GM10266 (cell line): ENCODE measurements at regions not wholly inside any gene's neighbourhood (a gene's known extent, or its start where the extent isn't known, plus 50 kb on each side); places are given as distances from the start of the nearest gene placed in this dataset.
"Not testable (repeated sequence)": the region's sequence is repeated elsewhere in the genome, so short reads cannot be mapped to it uniquely, and the experiment has no call there.

Experiments used
- DNase-seq: peaks from one replicate; pipeline ENCODE4 v3.0.0; 2012; ENCODE audit errors: extremely low spot score
- TF ChIP-seq, protein P1 (sequence below): IDR thresholded peaks from 2 replicates; pipeline ENCODE4 v1.5.1; 2012; ENCODE audit warnings: mild to moderate bottlenecking, low read depth; ENCODE audit not compliant: control insufficient read depth, insufficient read depth; ENCODE audit errors: missing control alignments

DNA sequence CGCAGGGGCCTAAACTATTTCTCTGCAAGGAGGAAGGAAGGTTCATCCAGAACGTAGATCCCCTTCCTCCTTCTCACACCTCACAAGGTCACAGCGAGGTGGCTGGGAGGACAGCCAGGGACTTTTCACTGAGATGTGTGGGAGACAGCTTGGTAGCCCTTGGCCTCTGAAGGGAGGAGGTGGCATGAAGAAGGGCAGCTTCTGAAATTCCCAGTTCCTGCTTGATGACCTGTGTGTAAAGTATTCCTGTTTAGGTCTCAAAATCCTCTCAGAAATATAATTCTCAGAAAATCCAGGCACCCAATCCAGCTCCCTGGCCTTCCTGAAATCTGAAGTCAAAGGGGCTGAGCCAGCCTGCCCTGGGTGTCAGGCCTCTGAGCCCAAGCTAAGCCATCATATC lies 84.9 kb upstream of the ALDH3B2 start:
- DNase-seq: not testable (repeated sequence)

DNA sequence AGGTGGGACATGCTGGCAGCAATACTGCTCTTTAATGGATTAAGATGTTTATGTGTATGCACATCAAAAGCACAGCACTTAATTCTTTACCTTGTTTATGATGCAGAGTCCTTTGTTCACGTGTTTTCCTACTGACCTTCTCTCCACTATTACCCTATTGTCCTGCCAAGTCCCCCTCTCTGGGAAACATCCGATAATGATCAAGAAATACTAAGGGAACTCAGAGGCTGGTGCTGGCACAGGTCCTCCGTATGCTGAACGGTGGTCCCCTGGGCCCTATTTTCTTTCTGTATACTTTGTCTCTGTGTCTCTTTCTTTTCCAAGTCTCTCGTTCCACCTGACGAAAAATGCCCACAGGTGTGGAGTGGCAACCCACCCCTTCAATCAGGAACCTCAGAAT lies 84.0 kb upstream of the ALDH3B2 start:
- DNase-seq: not testable (repeated sequence)

DNA sequence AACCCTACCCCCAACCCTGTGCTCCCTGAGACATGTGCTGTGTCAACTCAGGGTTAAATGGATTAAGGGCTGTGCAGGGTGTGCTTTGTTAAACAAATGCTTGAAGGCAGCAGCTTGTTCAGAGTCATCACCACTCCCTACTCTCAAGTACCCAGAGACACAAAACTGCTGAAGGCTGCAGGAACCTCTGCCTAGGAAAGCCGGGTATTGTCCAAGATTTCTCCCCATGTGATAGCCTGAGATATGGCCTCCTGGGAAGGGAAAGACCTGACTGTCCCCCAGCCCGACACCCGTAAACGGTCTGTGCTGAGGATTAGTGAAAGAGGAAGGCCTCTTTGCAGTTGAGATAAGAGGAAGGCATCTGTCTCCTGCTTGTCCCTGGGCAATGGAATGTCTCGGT lies 83.6 kb upstream of the ALDH3B2 start:
- not testable (repeated sequence) for DNase-seq

DNA sequence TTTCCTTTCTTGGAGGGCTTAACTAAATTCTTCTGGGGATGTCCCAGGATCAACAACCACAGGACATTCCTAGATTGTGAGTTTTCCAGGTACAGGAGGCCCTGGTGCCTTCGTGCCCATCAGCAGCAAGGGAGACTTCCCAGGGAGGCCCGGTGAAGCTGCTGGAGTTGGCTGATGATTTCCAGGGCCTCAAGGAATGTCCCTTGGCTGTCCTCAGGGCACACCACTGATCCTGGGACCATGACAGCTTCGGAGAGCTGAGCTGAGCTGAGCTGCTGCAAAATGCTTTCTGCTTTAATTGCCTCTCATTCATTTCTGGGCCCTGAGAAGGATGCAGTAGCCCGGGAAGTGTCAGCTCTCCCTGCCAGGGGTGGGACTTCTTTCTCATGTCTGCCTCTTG lies 79.4 kb upstream of the ALDH3B2 start:
- DNase-seq: not testable (repeated sequence)

DNA sequence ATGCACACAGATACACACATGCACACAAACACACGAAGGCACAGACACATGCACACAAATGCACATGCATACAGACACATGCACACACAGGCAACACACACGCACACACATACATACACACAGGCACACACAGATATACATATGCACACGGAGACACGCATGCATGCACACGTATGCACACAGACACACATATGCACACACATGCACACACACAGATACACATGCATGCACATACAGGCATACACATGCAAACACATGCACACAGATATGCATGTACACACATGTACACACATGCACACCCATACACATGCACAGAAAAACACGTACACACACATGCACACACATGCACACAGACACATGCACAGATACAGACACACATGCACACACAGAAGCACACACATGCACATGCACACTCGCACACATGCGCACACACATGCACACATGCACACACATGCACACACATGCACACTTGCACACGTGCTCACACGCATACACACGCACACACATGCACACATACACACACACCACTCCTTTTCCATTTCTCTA lies 70.8 kb upstream of the ALDH3B2 start:
- TF ChIP-seq, protein P1, sequence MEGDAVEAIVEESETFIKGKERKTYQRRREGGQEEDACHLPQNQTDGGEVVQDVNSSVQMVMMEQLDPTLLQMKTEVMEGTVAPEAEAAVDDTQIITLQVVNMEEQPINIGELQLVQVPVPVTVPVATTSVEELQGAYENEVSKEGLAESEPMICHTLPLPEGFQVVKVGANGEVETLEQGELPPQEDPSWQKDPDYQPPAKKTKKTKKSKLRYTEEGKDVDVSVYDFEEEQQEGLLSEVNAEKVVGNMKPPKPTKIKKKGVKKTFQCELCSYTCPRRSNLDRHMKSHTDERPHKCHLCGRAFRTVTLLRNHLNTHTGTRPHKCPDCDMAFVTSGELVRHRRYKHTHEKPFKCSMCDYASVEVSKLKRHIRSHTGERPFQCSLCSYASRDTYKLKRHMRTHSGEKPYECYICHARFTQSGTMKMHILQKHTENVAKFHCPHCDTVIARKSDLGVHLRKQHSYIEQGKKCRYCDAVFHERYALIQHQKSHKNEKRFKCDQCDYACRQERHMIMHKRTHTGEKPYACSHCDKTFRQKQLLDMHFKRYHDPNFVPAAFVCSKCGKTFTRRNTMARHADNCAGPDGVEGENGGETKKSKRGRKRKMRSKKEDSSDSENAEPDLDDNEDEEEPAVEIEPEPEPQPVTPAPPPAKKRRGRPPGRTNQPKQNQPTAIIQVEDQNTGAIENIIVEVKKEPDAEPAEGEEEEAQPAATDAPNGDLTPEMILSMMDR: no peak
- DNase-seq: no peak

DNA sequence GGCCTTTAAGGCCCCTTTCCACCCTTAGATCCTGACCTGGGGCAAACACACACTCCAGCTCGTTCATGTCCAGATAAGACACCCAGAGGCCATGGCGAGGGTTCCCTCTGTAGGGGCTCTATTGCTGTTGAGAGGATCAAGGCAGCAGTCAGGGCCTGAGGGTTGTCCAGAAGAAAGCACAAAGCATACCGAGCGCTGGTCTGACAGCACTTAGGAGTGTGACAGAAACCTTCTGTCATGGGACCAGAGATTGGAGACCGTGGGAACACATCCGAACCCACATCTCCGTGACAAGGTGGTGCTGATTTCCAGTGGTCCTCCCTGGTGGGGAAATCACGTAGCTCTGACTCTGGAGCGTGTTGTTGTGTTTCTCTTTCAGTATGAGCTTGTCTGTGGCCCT lies 69.8 kb upstream of the ALDH3B2 start:
- not testable (repeated sequence) for DNase-seq

DNA sequence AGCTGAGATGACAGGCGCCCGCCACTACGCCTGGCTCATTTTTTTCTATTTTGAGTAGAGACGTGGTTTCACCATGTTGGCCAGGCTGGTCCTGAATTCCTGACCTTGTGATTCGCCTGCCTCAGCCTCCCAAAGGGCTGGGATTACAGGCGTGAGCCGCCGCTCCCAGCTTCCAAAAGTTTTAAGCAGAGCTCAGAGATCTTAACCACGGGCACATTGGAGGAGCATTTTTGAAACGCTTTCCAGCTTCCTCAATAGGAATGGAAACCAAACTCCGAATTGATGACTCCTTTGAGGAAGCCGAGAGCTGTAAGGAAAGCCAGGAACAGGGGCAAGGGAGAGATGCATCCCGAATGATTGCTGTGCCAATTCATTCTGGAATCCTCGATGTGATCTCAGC lies 63.8 kb upstream of the ALDH3B2 start:
- DNase-seq: not testable (repeated sequence)

DNA sequence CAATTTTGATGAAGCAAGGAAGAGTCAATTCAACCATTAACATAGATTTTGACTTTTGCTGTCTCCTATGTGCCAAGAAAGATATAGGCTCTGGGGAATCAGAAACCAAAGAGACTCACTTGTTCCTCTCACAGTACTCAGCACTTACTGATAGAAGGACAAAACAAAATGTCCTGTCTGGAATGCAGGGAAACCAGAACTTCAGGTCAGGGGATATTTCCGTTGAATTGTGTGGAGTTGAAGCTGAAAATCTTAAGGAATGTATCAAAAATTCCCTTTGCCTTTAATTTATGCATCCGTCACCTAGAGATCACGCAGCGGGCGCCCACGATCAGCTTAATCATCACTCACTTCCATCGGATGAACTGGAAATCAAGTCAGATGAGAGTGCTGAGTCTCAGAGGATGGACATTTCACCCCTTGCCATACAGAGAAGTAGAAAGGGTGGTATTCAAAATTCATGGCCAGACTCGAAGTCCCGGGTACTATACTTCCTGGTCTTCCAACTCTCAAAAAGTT lies 63.2 kb upstream of the ALDH3B2 start:
- DNase-seq: not testable (repeated sequence)

DNA sequence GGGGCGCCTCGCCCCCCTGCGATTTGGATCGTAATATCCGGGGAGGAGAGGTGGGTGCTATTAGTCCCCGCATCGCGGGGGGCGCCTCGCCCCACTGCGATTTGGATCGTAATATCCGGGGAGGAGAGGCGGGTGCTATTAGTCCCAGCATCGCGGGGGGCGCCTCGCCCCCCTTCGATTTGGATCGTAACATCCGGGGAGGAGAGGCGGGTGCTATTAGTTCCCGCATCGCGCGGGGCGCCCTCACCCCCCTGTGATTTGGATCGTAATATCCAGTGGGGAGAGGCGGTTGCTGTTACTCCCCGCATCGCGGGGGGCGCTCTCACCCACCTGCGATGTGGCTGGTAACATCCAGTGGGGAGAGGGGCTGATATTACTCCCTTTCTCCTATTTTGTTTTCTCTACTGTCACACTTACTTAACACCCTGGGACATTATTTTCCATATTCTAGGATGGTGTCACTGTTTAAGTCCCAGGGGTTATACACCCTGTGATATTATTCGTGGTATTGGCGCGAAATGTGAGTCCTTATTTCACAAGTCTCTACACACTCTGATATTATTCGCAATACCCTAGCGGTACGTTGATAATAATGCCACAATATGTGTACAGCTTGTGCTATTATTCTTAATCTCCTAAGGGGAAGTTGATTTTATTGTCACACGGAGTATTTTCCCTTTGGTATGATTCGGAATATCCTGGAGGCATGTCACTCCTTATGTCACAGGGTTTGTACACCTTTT lies 57.8 kb upstream of the ALDH3B2 start:
- TF ChIP-seq, protein P1: peak; percentile 37
- peak; percentile 12 for DNase-seq

DNA sequence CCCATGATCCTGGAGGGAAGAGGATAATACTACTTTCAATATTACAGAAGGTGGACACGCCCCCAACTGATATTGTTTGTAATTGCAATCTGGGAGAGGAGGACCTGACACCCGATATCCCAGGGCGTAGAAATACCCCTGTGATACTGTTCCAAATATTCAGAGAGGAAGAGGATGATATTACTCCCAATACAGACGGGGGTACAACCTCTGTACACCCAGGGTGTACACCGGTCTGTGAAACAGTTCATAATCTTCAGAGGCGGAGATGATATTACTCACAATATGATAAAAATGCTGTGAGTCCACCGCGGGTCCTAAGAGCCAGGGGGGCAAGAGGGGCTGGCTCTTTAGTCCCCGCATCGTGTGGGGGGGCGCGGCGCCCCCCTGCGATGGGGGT lies 57.2 kb upstream of the ALDH3B2 start:
- TF ChIP-seq, protein P1: no peak
- no peak for DNase-seq

DNA sequence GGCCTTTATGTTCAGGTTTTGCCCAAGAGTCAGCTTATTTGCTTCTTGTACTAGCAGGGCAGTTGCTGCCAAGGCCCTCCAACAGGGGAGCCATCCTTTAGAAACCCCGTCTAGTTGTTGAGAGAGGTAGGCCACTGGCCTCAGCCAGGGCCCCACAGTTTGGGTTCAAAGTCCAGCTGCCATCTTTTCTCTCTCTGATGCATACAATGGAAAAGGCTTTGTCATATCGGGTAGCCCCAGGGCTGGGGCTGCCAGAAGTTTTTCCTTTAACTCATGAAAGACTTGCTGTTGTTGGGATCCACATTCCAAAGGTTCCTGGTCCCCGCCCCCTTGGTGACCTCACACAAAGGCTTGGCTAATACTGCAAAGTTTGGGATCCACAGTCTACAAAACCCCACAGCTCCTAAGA lies 53.7 kb upstream of the ALDH3B2 start:
- not testable (repeated sequence) for DNase-seq

DNA sequence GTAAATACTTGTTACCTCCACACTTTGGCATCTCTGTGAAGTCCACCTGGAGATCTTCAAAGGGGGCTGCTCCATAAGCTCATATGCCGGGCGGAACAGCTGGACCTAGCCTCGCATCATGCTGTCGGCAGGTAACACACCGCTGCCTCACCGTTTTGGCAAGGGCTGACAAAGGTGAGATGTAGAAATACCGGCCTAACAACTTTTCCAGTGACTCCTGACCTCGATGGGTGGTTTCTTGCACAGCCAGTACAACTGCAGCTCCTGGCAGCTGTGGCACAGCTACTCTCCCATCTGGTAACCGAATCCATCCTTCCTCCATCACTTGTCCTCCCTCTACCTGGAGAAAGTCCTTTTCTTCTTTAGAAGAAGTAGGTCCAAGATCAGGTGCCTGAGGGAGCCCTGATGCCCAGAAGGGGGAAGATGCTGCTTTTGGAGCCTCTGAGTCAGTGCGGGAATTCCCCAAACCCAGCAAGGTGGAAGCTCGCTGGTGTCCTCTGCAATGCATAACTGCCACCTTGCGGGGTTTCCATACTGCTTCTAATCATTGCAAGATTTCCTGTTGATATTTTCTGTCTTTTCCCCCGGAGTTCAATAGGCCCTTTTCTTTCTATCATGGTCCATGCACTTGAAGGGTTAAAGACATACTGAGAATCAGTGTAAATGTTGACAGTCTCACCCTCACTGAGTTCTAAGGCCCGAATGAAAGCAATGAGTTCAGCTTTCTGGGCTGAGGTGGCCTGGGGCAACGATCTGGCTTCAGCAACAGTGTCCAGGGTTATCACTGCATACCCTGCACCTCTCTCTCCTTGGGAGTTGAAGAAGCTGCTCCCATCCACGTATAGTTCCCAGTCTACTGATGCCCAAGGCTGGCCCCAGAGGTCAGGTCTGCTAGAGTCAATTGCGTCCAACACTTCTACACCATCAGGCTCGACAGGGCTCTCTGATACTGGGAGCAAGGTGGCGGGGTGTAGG lies 52.9 kb upstream of the ALDH3B2 start:
- DNase-seq: not testable (repeated sequence)
